Esophagus squamous epithelium (tissue), 5 donors: ENCODE measurements at regions not wholly inside any gene's neighbourhood (a gene's known extent, or its start where the extent isn't known, plus 50 kb on each side); places are given as distances from the start of the nearest gene placed in this dataset.

Experiments used
- DNase-seq: peaks from one replicate; lab custom pipeline; 2025; lab: John Stamatoyannopoulos, UW
- H3K27ac ChIP-seq, 4 donors: fragments of 200-600 bp; sonication (generic); one replicate each; pipeline ENCODE4 v1.5.1; 2016 to 2019; ENCODE audit warnings: mild to moderate bottlenecking in 1 of 4
- H3K27me3 ChIP-seq, 4 donors: fragments of 200-600 bp; sonication (generic); 1 replicate in 3 of 4; 2 replicates in 1 of 4; pipeline versions ENCODE4 v1.5.1 to v1.6.0; 2017 to 2021; ENCODE audit warnings: antibody characterized with exemption in 1 of 4
- H3K36me3 ChIP-seq, 3 donors: fragments of 200-600 bp; sonication (generic); one replicate each; pipeline ENCODE4 v1.5.1; 2016 to 2019
- H3K4me1 ChIP-seq, 3 donors: fragments of 200-600 bp; sonication (generic); one replicate each; pipeline ENCODE4 v1.5.1; 2017 to 2019
- H3K4me3 ChIP-seq, 4 donors: fragments of 200-600 bp; sonication (generic); 1 replicate in 3 of 4; 2 replicates in 1 of 4; pipeline ENCODE4 v1.5.1; 2016 to 2019; ENCODE audit warnings: mild to moderate bottlenecking in 2 of 4, moderate library complexity in 1 of 4
- H3K9me3 ChIP-seq, 3 donors: fragments of 200-600 bp; sonication (generic); one replicate each; pipeline ENCODE4 v1.5.1; 2016 to 2019
- POLR2A ChIP-seq, 4 donors: fragments of 450-650 bp; IDR thresholded peaks; one replicate each; pipeline ENCODE4 v1.6.1; 2017; ENCODE audit warnings: antibody characterized with exemption in 4 of 4, mild to moderate bottlenecking in 4 of 4, moderate library complexity in 3 of 4
- WGBS, 2 donors: methylation state at CpG; one replicate each; pipeline ENCODE4 v1.1.5; 2018; 5-methylcytosine and 5-hydroxymethylcytosine counted together
- intact Hi-C: fragments of 100-400 bp; cut with DNase I; formaldehyde crosslinking; loops from one replicate; pipeline ENCODE4 v1.15.0; 2022
- TF ChIP-seq, protein P1 (sequence below), 6 experiments: fragments of 450-650 bp in 4 of 6; fragments of 200-600 bp in 2 of 6; sonication (generic) in 2 of 6; IDR thresholded peaks; one replicate each; pipeline ENCODE4 v1.5.1; 2016 to 2019; ENCODE audit warnings: antibody characterized with exemption in 6 of 6, mild to moderate bottlenecking in 4 of 6, moderate library complexity in 4 of 6
- donor health status: DM: yes; HTN: yes; CAD: no.

- Histone ChIP-seq H3K4me1 (no peaks in the 10 kb centered on the region), H3K36me3 (no peaks in the 10 kb centered on the region), H3K27ac (no peak overlapping the region), H3K4me3 (no peak overlapping the region), H3K9me3 (no peaks in the 10 kb centered on the region), H3K27me3 (no peaks in the 10 kb centered on the region)
- intact Hi-C loops = no loop called here
- no peak for DNase-seq
- WGBS, 2 donors = 64 to 74% methylated on average over 3 of the region's 3 CpGs
- no peak for TF ChIP-seq POLR2A (IDR thresholded peaks at IDR 0.05)
Measured at GRCh38 chr4:189436207-189436606, 504.5 kb upstream of the FRG1 start.

DNA sequence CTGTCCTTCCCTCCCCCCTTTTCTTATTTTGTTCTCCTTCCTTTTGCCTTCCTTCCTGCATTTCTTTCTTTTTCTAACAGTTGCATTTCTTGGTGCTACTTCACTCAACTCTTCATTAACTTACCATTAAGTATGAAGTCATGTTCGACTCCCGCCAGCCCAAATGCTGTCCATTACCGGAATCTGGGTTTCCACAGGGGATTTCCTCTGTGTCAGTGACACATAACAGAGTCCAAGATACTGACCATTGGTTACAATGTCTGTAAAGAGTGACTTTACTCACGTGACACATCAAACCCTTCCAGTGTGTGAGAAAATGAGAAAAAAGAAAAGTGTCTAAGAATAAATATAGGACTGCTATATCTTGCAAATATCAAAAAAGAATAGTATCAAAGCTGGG is 500.0 kb upstream of the FRG1 start:
- TF ChIP-seq POLR2A (IDR thresholded peaks at IDR 0.05) = no peak
- TF ChIP-seq, protein P1, sequence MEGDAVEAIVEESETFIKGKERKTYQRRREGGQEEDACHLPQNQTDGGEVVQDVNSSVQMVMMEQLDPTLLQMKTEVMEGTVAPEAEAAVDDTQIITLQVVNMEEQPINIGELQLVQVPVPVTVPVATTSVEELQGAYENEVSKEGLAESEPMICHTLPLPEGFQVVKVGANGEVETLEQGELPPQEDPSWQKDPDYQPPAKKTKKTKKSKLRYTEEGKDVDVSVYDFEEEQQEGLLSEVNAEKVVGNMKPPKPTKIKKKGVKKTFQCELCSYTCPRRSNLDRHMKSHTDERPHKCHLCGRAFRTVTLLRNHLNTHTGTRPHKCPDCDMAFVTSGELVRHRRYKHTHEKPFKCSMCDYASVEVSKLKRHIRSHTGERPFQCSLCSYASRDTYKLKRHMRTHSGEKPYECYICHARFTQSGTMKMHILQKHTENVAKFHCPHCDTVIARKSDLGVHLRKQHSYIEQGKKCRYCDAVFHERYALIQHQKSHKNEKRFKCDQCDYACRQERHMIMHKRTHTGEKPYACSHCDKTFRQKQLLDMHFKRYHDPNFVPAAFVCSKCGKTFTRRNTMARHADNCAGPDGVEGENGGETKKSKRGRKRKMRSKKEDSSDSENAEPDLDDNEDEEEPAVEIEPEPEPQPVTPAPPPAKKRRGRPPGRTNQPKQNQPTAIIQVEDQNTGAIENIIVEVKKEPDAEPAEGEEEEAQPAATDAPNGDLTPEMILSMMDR (IDR thresholded peaks at IDR 0.05) = no peak
- no peaks in the 10 kb centered on the region for H3K36me3 ChIP-seq
- no peak for DNase-seq
- H3K4me1 ChIP-seq = no peaks in the 10 kb centered on the region
- no peak overlapping the region for H3K27ac ChIP-seq
- no peak overlapping the region for H3K4me3 ChIP-seq
- no peaks in the 10 kb centered on the region for H3K9me3 ChIP-seq
- H3K27me3 ChIP-seq = no peaks in the 10 kb centered on the region
- intact Hi-C loops = no loop called here
- WGBS, 2 donors = 66 to 69% methylated on average over 4 of the region's 4 CpGs

GRCh38 chr4:189443341-189443740 is 497.3 kb upstream of the FRG1 start:
- TF ChIP-seq, protein P1 (IDR thresholded peaks at IDR 0.05) = no peak
- no peak for TF ChIP-seq POLR2A (IDR thresholded peaks at IDR 0.05)
- intact Hi-C loops = no loop called here
- no peaks in the 10 kb centered on the region for H3K36me3 ChIP-seq

DNA sequence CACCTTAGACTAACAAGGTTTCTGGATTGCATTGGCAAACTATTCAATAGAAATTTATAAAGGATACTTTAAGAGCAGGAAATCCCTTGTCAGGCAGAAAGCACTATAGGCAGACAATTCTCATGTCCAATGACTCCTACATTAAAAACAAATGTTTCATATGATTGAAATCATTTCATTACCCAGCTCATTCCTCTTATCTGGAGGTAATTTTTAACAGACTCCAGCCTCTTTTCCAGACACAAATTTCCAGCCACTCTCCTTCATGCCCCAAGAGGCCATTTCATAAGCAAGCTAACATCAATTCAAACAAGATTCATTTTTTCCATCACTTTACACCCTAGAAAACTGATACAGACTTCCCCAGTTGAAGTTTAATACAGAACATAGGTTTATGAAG is 495.1 kb upstream of the FRG1 start:
- no peak for DNase-seq
- no peak overlapping the region for H3K27ac ChIP-seq
- no peaks in the 10 kb centered on the region for H3K9me3 ChIP-seq
- H3K36me3 ChIP-seq = no peaks in the 10 kb centered on the region
- TF ChIP-seq, protein P1 (IDR thresholded peaks at IDR 0.05) = no peak
- no peak for TF ChIP-seq POLR2A (IDR thresholded peaks at IDR 0.05)
- no peaks in the 10 kb centered on the region for H3K4me1 ChIP-seq
- intact Hi-C loops = no loop called here
- H3K27me3 ChIP-seq = no peaks in the 10 kb centered on the region
- H3K4me3 ChIP-seq = no peak overlapping the region

More at GRCh38 chr4:189443341-189443740, 497.3 kb upstream of the FRG1 start:
- H3K4me1 ChIP-seq = no peaks in the 10 kb centered on the region
- 36 to 60% methylated on average over 6 of the region's 6 CpGs for WGBS, 2 donors
- no peaks in the 10 kb centered on the region for H3K27me3 ChIP-seq
- H3K4me3 ChIP-seq = no peak overlapping the region
- no peaks in the 10 kb centered on the region for H3K9me3 ChIP-seq
- DNase-seq = no peak
- no peak overlapping the region for H3K27ac ChIP-seq

- H3K9me3 ChIP-seq = peaks cover 0 to 18% (median 0%) of the 10 kb centered on the region in 3 donors
- intact Hi-C loops = no loop called here
- 76 to 81% methylated on average over 4 to 12 of the region's 12 CpGs for WGBS, 2 donors
- no peak overlapping the region for H3K4me3 ChIP-seq
- H3K36me3 ChIP-seq = no peaks in the 10 kb centered on the region
- H3K27me3 ChIP-seq = no peaks in the 10 kb centered on the region
- TF ChIP-seq, protein P1 (IDR thresholded peaks at IDR 0.05) = no peak
- TF ChIP-seq POLR2A (IDR thresholded peaks at IDR 0.05) = no peak
- DNase-seq = no peak
- H3K4me1 ChIP-seq = no peaks in the 10 kb centered on the region
- H3K27ac ChIP-seq = no peak overlapping the region
Measured at GRCh38 chr4:189463734-189464133, 476.9 kb upstream of the FRG1 start.

DNA sequence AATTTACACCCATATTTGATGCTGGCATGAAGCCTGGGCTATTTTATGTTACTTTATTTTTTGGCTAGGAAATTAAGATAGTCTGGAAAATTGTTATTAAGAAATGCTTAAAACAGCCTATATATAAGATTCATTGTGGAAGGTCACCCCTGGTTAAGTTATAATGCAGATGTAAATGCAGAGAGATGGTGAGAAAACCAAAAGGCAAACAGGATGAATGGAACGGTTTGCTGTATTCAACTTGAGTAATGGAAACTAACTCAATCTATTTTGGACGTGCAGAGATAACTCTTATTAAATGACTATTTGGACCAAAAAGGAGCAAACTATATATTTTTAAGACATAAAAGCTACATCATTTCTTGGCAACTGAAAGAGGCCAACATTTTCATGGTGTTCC is 446.3 kb upstream of the FRG1 start:
- H3K9me3 ChIP-seq = peaks cover 0 to 16% (median 4%) of the 10 kb centered on the region in 3 donors
- TF ChIP-seq POLR2A (IDR thresholded peaks at IDR 0.05) = no peak
- TF ChIP-seq, protein P1 (IDR thresholded peaks at IDR 0.05) = no peak
- H3K27ac ChIP-seq = no peak overlapping the region
- no peaks in the 10 kb centered on the region for H3K4me1 ChIP-seq
- no peak for DNase-seq
- 65 to 83% methylated on average over 2 of the region's 2 CpGs for WGBS, 2 donors
- no peak overlapping the region for H3K4me3 ChIP-seq
- H3K36me3 ChIP-seq = no peaks in the 10 kb centered on the region
- no peaks in the 10 kb centered on the region for H3K27me3 ChIP-seq
- intact Hi-C loops = no loop called here
